HAP-1 (cell line): ENCODE measurements at regions not wholly inside any gene's neighbourhood (a gene's known extent, or its start where the extent isn't known, plus 50 kb on each side); places are given as distances from the start of the nearest gene placed in this dataset.

Source experiments
- DNase-seq, 2 experiments: peaks; one replicate each; pipeline ENCODE4 v3.0.0-alpha.2; 2016 to 2020; ENCODE audit warnings: low spot score in 2 of 2
- H3K27me3 ChIP-seq: fragments of 250-450 bp; sonication (Bioruptor Pico); 2 replicates; pipeline ENCODE4 v1.5.1; 2020; ENCODE audit warnings: low read depth, mild to moderate bottlenecking, moderate library complexity
- H3K36me3 ChIP-seq: fragments of 250-450 bp; sonication (Bioruptor Pico); replicated peaks from 2 replicates; pipeline ENCODE4 v1.5.1; 2020; ENCODE audit warnings: mild to moderate bottlenecking
- H3K4me1 ChIP-seq: fragments of 250-450 bp; sonication (Bioruptor Pico); 2 replicates; pipeline ENCODE4 v1.5.1; 2020; ENCODE audit warnings: mild to moderate bottlenecking
- H3K4me3 ChIP-seq: fragments of 250-450 bp; sonication (Bioruptor Pico); 2 replicates; pipeline ENCODE4 v1.5.1; 2020; ENCODE audit warnings: mild to moderate bottlenecking, moderate library complexity
- H3K9me3 ChIP-seq: fragments of 250-450 bp; sonication (Bioruptor Pico); 2 replicates; pipeline ENCODE4 v1.5.1; 2020; ENCODE audit warnings: mild to moderate bottlenecking, moderate library complexity
- in situ Hi-C: fragments of 300-500 bp; cut with MboI; formaldehyde crosslinking; loops from 3 replicates; pipeline ENCODE4 v1.14.3; 2020; ENCODE audit warnings: low sequenced_read_pairs, inconsistent platforms, mixed read lengths

GRCh38 chr1:5509664-5510452 is 482.4 kb downstream of the NPHP4 start:
- peaks cover 3% of the 10 kb centered on the region; the same call in 1 of the 2 replicates for H3K27me3 ChIP-seq
- in situ Hi-C loops, result loop anchor here (5.0 to 25.0 kb wide), 2 partner anchors 237 to 402 kb away; no protein-coding TSS in a partner anchor
- no peaks in the 10 kb centered on the region for H3K9me3 ChIP-seq
- H3K4me3 ChIP-seq, result no peak overlapping the region
- peak; percentile 72 to 77 for DNase-seq
- no peaks in the 10 kb centered on the region for H3K36me3 ChIP-seq
- H3K4me1 ChIP-seq, result no peaks in the 10 kb centered on the region

DNA sequence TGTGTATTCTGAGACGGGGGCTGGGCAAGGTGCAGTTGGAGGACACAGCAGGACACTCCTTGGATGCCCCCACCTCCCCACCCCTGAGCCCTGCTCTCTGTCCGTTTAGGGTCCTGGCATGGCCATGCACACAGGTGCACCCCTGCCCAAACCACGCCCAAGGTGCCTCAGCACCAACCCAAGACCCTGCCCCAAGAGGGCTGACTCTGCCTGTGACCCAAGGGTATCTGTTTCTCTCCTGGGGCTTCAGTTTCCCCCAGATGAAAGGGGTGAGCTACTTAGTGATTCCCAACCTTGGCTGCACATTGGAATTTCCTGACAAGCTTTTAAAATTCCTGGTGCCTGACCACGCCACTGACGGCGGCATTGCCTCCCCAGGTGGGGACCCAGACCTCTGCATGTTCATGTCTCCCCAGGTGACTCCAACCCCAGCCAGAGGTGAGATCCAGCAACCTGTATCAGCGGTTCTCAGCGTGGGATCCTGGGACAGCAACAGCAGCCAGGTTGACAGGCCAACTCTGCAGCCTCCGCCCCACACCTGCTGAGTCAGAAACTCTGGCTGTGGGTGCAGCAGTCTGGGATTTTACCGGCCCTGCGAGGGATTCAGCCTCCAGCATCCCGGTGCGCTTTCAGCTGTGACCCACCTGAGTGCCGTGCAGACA is 483.4 kb downstream of the NPHP4 start:
- Histone ChIP-seq H3K4me1 (no peaks in the 10 kb centered on the region), H3K27me3 (peaks cover 3% of the 10 kb centered on the region; the same call in 1 of the 2 replicates), H3K36me3 (no peaks in the 10 kb centered on the region), H3K9me3 (no peaks in the 10 kb centered on the region), H3K4me3 (no peak overlapping the region)
- DNase-seq, result no peak
- in situ Hi-C loops, result loop anchor here (25.0 kb wide), 1 partner anchor 404 kb away; no protein-coding TSS in a partner anchor

DNA sequence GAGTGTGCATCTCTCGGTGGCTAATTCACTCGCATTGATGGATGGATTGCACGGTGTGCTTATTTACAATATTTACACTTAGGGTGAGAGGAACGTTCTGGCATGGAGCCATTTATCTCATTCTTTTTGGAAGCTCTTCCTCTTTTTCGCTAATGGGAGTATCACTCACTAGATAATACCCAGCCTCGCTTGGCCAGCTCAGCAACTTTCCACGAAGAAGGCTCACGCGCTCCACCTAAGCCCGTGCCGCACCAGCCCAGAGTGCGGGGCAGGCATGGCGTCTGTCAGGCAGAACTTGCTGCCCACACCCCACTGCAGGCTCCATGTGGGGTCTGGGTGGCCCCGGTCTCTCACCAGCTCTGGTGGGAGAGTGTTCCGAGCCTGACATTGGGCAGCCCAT is 484.9 kb downstream of the NPHP4 start:
- Histone ChIP-seq H3K27me3 (peaks cover 3% of the 10 kb centered on the region; the same call in 1 of the 2 replicates), H3K36me3 (no peaks in the 10 kb centered on the region), H3K9me3 (no peaks in the 10 kb centered on the region), H3K4me3 (no peak overlapping the region), H3K4me1 (no peaks in the 10 kb centered on the region)
- DNase-seq, result no peak
- in situ Hi-C loops, result loop anchor here (25.0 kb wide), 1 partner anchor 405 kb away; no protein-coding TSS in a partner anchor

- no peak for DNase-seq
- H3K9me3 ChIP-seq, result no peaks in the 10 kb centered on the region
- H3K4me1 ChIP-seq, result no peaks in the 10 kb centered on the region
- no peak overlapping the region for H3K4me3 ChIP-seq
- in situ Hi-C loops, result loop anchor here (25.0 kb wide), 1 partner anchor 406 kb away; no protein-coding TSS in a partner anchor
- peaks cover 2% of the 10 kb centered on the region; the same call in 1 of the 2 replicates for H3K27me3 ChIP-seq
- no peaks in the 10 kb centered on the region for H3K36me3 ChIP-seq
Measured at GRCh38 chr1:5506634-5507033, 485.6 kb downstream of the NPHP4 start.

DNA sequence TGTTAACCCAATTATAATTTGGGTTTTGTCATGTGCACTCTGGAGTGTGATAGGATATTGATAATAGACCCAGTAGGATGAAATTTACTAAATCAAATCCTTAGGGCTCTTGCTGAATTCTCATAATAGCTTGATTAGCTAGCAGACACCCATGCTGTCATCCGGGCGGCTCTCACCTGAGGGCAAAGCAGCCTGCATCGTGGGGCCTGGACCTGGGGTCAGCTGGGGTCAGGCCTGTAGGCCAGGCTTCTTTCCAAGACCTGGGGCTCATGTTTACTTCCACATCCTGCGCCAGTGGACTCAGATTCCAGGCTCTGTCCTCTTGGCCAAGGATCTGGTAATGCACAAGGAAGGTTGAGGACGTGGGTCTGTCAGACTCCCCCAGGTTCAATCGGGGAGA is 486.3 kb downstream of the NPHP4 start:
- H3K4me3 ChIP-seq, result no peak overlapping the region
- no peak for DNase-seq
- H3K4me1 ChIP-seq, result no peaks in the 10 kb centered on the region
- in situ Hi-C loops, result loop anchor here (25.0 kb wide), 1 partner anchor 406 kb away; no protein-coding TSS in a partner anchor
- no peaks in the 10 kb centered on the region for H3K36me3 ChIP-seq
- no peaks in the 10 kb centered on the region for H3K27me3 ChIP-seq
- no peaks in the 10 kb centered on the region for H3K9me3 ChIP-seq

- Histone ChIP-seq H3K4me1 (no peaks in the 10 kb centered on the region), H3K4me3 (no peak overlapping the region), H3K27me3 (no peaks in the 10 kb centered on the region), H3K9me3 (no peaks in the 10 kb centered on the region), H3K36me3 (no peaks in the 10 kb centered on the region)
- DNase-seq, result no peak
- in situ Hi-C loops, result loop anchor here (25.0 kb wide), 1 partner anchor 408 kb away; no protein-coding TSS in a partner anchor
Measured at GRCh38 chr1:5504364-5504740, 487.9 kb downstream of the NPHP4 start.

DNA sequence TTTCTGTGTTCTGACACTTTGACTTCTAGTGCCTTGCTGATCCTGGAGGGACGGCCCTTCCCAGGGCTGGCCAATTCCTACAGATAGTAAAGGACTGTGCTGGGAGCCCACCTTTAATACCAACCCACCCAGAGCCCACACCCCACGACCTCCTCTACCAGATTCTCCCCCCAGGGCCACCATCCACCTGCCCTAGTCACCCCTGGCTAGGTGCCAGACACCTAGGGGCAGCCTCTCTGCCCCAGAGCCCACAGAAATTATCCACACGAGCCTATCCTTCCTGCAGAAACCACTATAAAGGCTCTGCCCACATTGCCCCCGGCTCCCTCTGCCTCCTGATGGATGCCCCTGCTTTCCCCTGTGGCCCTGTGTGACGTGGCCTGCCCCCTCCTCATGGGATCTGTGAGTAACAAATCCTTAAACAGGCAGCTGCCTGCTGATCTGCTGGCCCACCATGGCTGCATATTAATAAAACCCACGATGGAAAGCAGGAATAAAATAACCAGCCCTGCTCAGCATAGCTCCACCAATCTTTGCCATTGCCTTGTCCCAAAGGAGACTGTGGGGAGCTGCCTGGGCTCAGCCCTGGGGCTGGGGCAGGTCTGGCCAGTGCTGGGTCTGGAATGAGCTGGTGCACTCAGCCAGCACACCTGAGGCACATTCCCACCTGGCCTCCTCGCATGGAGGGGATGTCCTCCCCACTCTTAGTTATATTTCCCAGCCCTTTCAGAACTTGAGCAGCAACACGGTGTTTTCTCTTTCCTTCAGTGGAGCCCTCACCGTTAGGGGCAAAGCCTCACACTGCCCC is 488.5 kb downstream of the NPHP4 start:
- Histone ChIP-seq H3K9me3 (no peaks in the 10 kb centered on the region), H3K36me3 (no peaks in the 10 kb centered on the region), H3K4me3 (no peak overlapping the region), H3K27me3 (no peaks in the 10 kb centered on the region), H3K4me1 (no peaks in the 10 kb centered on the region)
- no peak for DNase-seq
- in situ Hi-C loops, result loop anchor here (25.0 kb wide), 1 partner anchor 409 kb away; no protein-coding TSS in a partner anchor

GRCh38 chr1:5502311-5503194 is 489.7 kb downstream of the NPHP4 start:
- H3K4me1 ChIP-seq, result no peaks in the 10 kb centered on the region
- no peaks in the 10 kb centered on the region for H3K9me3 ChIP-seq
- in situ Hi-C loops, result loop anchor here (25.0 kb wide), 1 partner anchor 410 kb away; no protein-coding TSS in a partner anchor
- no peak for DNase-seq
- no peaks in the 10 kb centered on the region for H3K36me3 ChIP-seq
- H3K4me3 ChIP-seq, result no peak overlapping the region
- no peaks in the 10 kb centered on the region for H3K27me3 ChIP-seq

GRCh38 chr1:5501206-5501930 is 490.9 kb downstream of the NPHP4 start:
- Histone ChIP-seq H3K27me3 (no peaks in the 10 kb centered on the region), H3K9me3 (no peaks in the 10 kb centered on the region), H3K4me1 (no peaks in the 10 kb centered on the region), H3K4me3 (no peak overlapping the region), H3K36me3 (no peaks in the 10 kb centered on the region)
- no peak for DNase-seq
- in situ Hi-C loops, result loop anchor here (25.0 kb wide), 1 partner anchor 411 kb away; no protein-coding TSS in a partner anchor

DNA sequence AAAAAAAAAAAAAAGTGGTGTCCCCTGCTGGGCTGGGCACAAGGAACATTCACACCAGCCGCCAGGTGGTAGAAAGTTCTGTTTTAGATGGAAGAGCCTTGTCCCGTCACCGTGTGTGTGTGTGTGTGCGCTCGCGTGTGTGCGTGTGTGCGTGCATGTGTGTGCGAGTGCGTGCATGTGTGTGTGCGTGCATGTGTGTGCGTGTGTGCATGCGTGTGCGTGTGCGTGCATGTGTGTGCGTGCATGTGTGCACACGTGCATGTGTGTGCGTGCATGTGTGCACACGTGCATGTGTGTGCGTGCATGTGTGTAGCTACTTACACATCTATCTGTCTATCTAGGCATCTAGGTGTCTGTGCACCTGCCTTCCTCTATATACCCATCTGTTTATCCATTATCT is 491.7 kb downstream of the NPHP4 start:
- Histone ChIP-seq H3K36me3 (no peaks in the 10 kb centered on the region), H3K4me3 (no peak overlapping the region), H3K4me1 (no peaks in the 10 kb centered on the region), H3K9me3 (no peaks in the 10 kb centered on the region), H3K27me3 (no peaks in the 10 kb centered on the region)
- in situ Hi-C loops, result loop anchor here (25.0 kb wide), 1 partner anchor 412 kb away; no protein-coding TSS in a partner anchor
- DNase-seq, result no peak

GRCh38 chr1:5497503-5497902 is 494.7 kb downstream of the NPHP4 start:
- H3K36me3 ChIP-seq, result no peaks in the 10 kb centered on the region
- DNase-seq, result no peak
- 0 out of 2 replicates have a peak, but pooled peaks cover 2% of the 10 kb centered on the region for H3K27me3 ChIP-seq
- no peak overlapping the region for H3K4me3 ChIP-seq
- no peaks in the 10 kb centered on the region for H3K9me3 ChIP-seq
- H3K4me1 ChIP-seq, result no peaks in the 10 kb centered on the region
- in situ Hi-C loops, result no loop called here
